Gastrocnemius medialis (tissue), 4 donors: ENCODE measurements at regions not wholly inside any gene's neighbourhood (a gene's known extent, or its start where the extent isn't known, plus 50 kb on each side); places are given as distances from the start of the nearest gene placed in this dataset.

Experiments
- ATAC-seq, 2 donors: fragments of 150-250 bp; one replicate each; pipeline ENCODE4 v1.9.1; 2016
- DNase-seq, 2 donors: peaks; one replicate each; pipeline ENCODE4 v3.0.0-alpha.2; 2019
- H3K27ac ChIP-seq, 4 donors: fragments of 200-600 bp; sonication (generic); 1 replicate in 1 of 4; 2 replicates in 3 of 4; pipeline ENCODE4 v1.5.1; 2016 to 2018; ENCODE audit warnings: mild to moderate bottlenecking in 2 of 4, moderate library complexity in 1 of 4
- H3K27me3 ChIP-seq, 3 donors: fragments of 200-600 bp; sonication (generic) in 2 of 3; 1 replicate in 1 of 3; 2 replicates in 2 of 3; pipeline versions ENCODE4 v1.5.1 to v1.6.0; 2016 to 2019; ENCODE audit warnings: mild to moderate bottlenecking in 1 of 3, moderate library complexity in 1 of 3
- H3K36me3 ChIP-seq, 2 donors: fragments of 200-600 bp; sonication (generic) in 1 of 2; one replicate each; pipeline ENCODE4 v1.5.1; 2017 to 2018
- H3K4me1 ChIP-seq, 2 donors: fragments of 200-600 bp; sonication (generic) in 1 of 2; one replicate each; pipeline ENCODE4 v1.5.1; 2016 to 2017; ENCODE audit warnings: mild to moderate bottlenecking in 2 of 2
- H3K4me3 ChIP-seq, 4 donors: fragments of 200-600 bp; sonication (generic) in 3 of 4; 1 replicate in 1 of 4; 2 replicates in 3 of 4; pipeline ENCODE4 v1.5.1; 2016 to 2019; ENCODE audit warnings: mild to moderate bottlenecking in 2 of 4
- H3K9me3 ChIP-seq, 3 donors: fragments of 200-600 bp; sonication (generic) in 2 of 3; 1 replicate in 1 of 3; 2 replicates in 2 of 3; pipeline ENCODE4 v1.5.1; 2016 to 2019
- POLR2A ChIP-seq, 2 donors: fragments of 450-650 bp; IDR thresholded peaks; one replicate each; pipeline ENCODE4 v1.6.1; 2017; ENCODE audit warnings: antibody characterized with exemption in 2 of 2, mild to moderate bottlenecking in 2 of 2, moderate library complexity in 2 of 2
- in situ Hi-C, 4 donors: fragments of 200-750 bp; cut with MboI; loops; one replicate each; pipeline versions ENCODE4 v1.15.0 to v1.8.0; 2017; ENCODE audit warnings: low sequenced_read_pairs in 4 of 4
- intact Hi-C: fragments of 100-400 bp; cut with DNase I; formaldehyde crosslinking; loops from one replicate; pipeline ENCODE4 v1.15.1; 2023; ENCODE audit warnings: low total_unique reads
- TF ChIP-seq, protein P1 (sequence below), 5 experiments: fragments of 450-650 bp in 3 of 5; fragments of 200-600 bp in 2 of 5; sonication (generic) in 2 of 5; IDR thresholded peaks in 4 of 5; conservative IDR thresholded peaks in 1 of 5; 1 replicate in 4 of 5; 2 replicates in 1 of 5; pipeline ENCODE4 v1.5.1; 2016 to 2019; ENCODE audit warnings: antibody characterized with exemption in 5 of 5, mild to moderate bottlenecking in 3 of 5, moderate library complexity in 3 of 5

DNA sequence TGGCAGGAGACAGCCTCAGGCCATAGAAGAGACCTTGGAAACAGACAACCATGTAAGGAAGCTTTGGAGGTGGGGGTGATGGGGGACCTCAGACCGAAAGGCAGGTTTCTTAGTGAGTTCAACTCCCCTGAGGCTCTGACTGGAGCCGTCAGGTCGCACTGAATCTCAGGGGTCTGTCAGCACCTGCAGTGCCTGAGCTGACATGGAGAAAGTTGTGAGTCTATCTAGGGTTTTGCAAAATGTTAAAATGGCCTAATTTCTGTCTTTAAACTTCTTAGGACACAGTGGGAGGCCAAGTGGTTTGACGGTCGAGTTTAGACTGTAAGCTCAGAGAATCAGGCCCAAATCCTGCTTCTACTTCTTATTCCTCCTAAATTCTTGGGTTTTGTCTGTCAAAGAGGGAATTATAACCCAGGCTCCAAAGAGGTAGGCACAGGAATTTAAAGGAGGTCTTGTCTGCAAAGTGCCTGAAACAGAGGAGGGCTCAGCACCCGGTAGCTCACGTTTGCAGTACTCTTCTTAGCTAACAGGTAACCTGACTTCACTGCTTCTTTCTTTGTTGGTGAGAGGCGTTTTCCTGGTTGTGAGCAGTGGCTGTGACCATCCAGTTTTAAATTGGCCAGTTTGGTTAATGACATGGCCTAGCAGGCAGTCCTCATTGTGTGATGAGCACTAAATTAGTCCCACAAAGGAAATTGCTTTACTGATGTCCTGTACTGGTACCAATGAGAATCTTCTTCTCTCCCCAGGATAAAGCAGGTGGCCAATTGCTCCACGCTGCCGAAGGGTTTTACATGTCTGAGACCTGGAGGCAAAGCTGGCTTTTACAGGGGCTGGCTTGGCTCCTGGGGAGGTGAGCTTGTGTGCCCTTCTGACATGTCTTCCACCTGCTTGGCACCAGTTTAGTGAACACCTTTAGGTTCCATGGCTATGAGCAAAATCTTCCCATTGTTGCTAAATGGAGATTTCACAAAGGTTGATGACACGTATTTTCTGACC lies 95.7 kb downstream of the MYCN start:
- in situ Hi-C loops: no loop called here
- DNase-seq (no peak), ATAC-seq (no peak)
- Histone ChIP-seq H3K27ac (no peak overlapping the region), H3K27me3 (peaks cover 0 to 20% (median 9%) of the 10 kb centered on the region in 3 donors), H3K4me3 (no peak overlapping the region), H3K36me3 (no peaks in the 10 kb centered on the region), H3K9me3 (no peaks in the 10 kb centered on the region), H3K4me1 (no peaks in the 10 kb centered on the region)
- TF ChIP-seq, protein P1, sequence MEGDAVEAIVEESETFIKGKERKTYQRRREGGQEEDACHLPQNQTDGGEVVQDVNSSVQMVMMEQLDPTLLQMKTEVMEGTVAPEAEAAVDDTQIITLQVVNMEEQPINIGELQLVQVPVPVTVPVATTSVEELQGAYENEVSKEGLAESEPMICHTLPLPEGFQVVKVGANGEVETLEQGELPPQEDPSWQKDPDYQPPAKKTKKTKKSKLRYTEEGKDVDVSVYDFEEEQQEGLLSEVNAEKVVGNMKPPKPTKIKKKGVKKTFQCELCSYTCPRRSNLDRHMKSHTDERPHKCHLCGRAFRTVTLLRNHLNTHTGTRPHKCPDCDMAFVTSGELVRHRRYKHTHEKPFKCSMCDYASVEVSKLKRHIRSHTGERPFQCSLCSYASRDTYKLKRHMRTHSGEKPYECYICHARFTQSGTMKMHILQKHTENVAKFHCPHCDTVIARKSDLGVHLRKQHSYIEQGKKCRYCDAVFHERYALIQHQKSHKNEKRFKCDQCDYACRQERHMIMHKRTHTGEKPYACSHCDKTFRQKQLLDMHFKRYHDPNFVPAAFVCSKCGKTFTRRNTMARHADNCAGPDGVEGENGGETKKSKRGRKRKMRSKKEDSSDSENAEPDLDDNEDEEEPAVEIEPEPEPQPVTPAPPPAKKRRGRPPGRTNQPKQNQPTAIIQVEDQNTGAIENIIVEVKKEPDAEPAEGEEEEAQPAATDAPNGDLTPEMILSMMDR (IDR thresholded peaks at IDR 0.05 in 4 of 5, conservative IDR thresholded peaks at IDR 0.05 in 1 of 5): no peak
- no peak for TF ChIP-seq POLR2A (IDR thresholded peaks at IDR 0.05)
- intact Hi-C loops: no loop called here

DNA sequence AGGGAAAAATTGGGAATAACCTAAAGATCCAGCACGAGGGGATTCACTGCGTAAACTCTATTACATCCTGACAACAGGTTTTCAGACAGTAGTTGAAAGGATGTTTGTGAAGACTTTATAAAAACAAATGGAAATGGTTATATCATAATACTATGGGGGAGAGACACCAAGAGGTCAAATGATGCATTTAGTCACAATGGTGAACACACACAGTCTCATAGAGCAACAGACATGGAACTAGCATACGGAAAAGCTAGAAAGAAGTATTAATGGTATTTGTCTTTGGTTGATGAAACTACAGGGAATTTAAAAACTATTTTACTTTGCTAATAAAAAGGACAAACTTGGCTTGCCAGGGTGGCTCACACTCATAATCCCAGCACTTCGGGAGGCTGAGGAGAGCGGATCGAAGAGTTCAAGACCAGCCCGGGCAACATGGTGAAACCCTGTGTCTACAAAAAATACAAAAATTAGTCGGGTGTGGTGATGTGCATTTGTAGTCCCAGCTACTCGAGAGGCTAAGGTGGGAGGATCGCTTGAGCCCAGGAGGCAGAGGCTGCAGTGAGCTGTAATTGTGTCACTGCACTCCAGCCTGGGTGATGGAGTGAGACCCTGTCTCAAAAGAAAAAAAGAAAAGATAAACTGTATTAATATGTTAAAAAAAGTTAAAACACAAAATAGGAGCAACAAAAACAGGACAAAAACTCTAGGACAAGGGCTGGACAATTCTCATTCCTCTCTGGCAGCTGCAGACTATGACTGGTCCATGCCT lies 94.8 kb downstream of the MYCN start:
- Histone ChIP-seq H3K27ac (no peak overlapping the region), H3K27me3 (peaks cover 0 to 16% (median 5%) of the 10 kb centered on the region in 3 donors), H3K9me3 (no peaks in the 10 kb centered on the region), H3K4me1 (no peaks in the 10 kb centered on the region), H3K36me3 (no peaks in the 10 kb centered on the region), H3K4me3 (no peak overlapping the region)
- ATAC-seq (no peak), DNase-seq (no peak)
- intact Hi-C loops (no loop called here), in situ Hi-C loops (no loop called here)
- TF ChIP-seq, protein P1 (IDR thresholded peaks at IDR 0.05 in 4 of 5, conservative IDR thresholded peaks at IDR 0.05 in 1 of 5): no peak
- no peak for TF ChIP-seq POLR2A (IDR thresholded peaks at IDR 0.05)

DNA sequence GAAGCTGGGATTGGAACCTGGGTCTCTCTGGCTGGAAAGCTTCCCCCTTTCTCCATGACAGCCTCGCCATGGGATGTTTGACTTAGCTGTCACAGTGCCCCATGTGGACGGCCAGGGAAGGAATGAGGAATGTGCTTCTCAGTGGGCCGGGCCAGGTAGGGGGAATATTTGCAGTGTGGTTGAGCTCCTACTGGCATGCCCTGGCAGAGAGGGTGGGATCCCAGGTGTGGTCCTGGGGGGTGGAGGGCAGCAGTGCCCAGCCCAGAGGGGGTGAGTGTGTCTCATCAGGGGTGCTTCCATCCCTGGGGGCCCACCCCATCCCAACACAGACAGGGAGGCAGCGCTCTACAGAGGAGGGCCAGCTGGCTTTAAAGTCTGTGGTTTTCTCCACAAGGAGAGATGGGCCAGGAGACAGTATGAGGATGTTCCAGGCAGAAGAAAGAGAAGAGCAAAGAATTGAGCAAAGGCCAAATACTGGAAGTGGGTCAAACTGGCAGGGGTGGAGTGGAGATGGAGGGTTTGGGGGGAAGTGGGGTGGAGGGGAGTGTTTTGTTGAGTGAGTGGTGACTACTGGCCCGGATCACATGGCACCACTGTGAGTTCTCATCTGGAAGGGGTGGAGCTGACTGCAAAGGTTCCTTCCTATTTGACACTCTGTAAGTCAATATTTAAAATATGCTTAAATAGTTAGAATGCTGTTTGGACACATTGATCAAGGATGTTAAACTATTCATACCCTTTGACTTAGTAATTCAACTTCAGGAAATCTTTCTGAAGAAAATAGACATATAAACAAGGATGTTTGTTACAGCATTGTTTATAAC lies 94.0 kb downstream of the MYCN start:
- no peak for TF ChIP-seq POLR2A (IDR thresholded peaks at IDR 0.05)
- TF ChIP-seq, protein P1 (IDR thresholded peaks at IDR 0.05 in 4 of 5, conservative IDR thresholded peaks at IDR 0.05 in 1 of 5): no peak
- in situ Hi-C loops: no loop called here
- intact Hi-C loops: no loop called here

DNA sequence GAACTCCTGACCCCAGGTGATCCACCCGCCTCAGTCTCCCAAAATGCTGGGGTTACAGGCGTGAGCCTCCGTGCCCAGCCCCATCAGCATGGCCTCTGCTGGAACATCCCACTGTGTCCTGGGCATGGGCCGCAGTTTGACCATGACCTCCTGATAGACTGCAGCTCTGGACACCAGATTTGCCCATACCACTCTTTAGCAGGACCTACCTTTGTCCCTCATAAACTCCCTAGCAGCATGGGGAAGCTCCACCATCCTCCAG lies 92.6 kb downstream of the MYCN start:
- in situ Hi-C loops (no loop called here), intact Hi-C loops (no loop called here)
- no peaks in the 10 kb centered on the region for H3K4me1 ChIP-seq
- DNase-seq (no peak), ATAC-seq (no peak)
- H3K27ac ChIP-seq: no peak overlapping the region
- H3K36me3 ChIP-seq: no peaks in the 10 kb centered on the region
- H3K27me3 ChIP-seq: no peaks in the 10 kb centered on the region
- no peak overlapping the region for H3K4me3 ChIP-seq
- TF ChIP-seq, protein P1 (IDR thresholded peaks at IDR 0.05 in 4 of 5, conservative IDR thresholded peaks at IDR 0.05 in 1 of 5): no peak
- no peak for TF ChIP-seq POLR2A (IDR thresholded peaks at IDR 0.05)
- no peaks in the 10 kb centered on the region for H3K9me3 ChIP-seq

More for the DNA sequence above, 94.0 kb downstream of the MYCN start:
- DNase-seq: no peak
- Histone ChIP-seq H3K27ac (no peak overlapping the region), H3K36me3 (no peaks in the 10 kb centered on the region), H3K4me3 (no peak overlapping the region), H3K27me3 (peaks cover 0 to 8% (median 0%) of the 10 kb centered on the region in 3 donors), H3K9me3 (no peaks in the 10 kb centered on the region), H3K4me1 (no peaks in the 10 kb centered on the region)
- no peak for ATAC-seq
